Colonic mucosa (tissue), 4 donors: ENCODE measurements at regions not wholly inside any gene's neighbourhood (a gene's known extent, or its start where the extent isn't known, plus 50 kb on each side); places are given as distances from the start of the nearest gene placed in this dataset.

Experiments
- DNase-seq: peaks from one replicate; pipeline ENCODE4 v3.0.0-alpha.2; 2020
- H3K27ac ChIP-seq: fragments of 200-600 bp; one replicate; pipeline ENCODE4 v1.8.0; 2021
- H3K27me3 ChIP-seq: fragments of 200-600 bp; one replicate; pipeline ENCODE4 v1.8.0; 2021
- H3K36me3 ChIP-seq: fragments of 200-600 bp; one replicate; pipeline ENCODE4 v1.8.0; 2021
- H3K4me1 ChIP-seq: fragments of 200-600 bp; one replicate; pipeline ENCODE4 v1.8.0; 2021; ENCODE audit warnings: mild to moderate bottlenecking
- H3K4me3 ChIP-seq: fragments of 200-600 bp; one replicate; pipeline ENCODE4 v1.8.0; 2021
- H3K9ac ChIP-seq, 2 donors: one replicate each; pipeline ENCODE4 v1.7.0; 2013; ENCODE audit warnings: control low read depth in 2 of 2, low read depth in 2 of 2, low read length in 2 of 2
- H3K9me3 ChIP-seq: fragments of 200-600 bp; one replicate; pipeline ENCODE4 v1.8.0; 2021
- intact Hi-C: fragments of 100-400 bp; cut with DNase I; formaldehyde crosslinking; loops from one replicate; pipeline ENCODE4 v1.14.1; 2022
- TF ChIP-seq, protein P1 (sequence below): fragments of 200-600 bp; IDR thresholded peaks from one replicate; pipeline ENCODE4 v1.8.0; 2022; ENCODE audit warnings: antibody characterized with exemption, mild to moderate bottlenecking
- donor health status: healthy.
- donor health status: DM: no; HTN: no; CAD: no.
- donor health status: DM: no; HTN: no; CAD: no.

DNA sequence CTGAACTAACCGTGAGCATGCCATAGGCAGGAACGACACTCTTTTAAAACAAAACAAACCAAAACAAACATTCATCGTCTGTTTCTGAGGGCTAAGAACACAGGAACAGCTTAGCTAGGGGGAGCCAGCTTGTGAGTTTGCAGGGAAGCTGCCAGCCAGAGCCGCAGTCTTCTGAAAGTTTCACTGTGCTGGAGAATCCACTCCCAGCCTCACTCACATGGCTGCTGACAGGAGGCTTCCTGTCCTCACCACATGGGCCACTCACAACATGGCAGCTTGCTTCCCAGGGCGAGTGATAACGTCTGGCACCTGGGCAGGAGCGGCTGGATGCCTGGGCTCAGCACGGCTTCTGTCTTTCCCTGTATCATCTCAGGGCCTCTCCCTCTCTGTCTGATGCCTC is 275.2 kb downstream of the MSX2 start:
- DNase-seq = no peak
- no peak overlapping the region for H3K9ac ChIP-seq

DNA sequence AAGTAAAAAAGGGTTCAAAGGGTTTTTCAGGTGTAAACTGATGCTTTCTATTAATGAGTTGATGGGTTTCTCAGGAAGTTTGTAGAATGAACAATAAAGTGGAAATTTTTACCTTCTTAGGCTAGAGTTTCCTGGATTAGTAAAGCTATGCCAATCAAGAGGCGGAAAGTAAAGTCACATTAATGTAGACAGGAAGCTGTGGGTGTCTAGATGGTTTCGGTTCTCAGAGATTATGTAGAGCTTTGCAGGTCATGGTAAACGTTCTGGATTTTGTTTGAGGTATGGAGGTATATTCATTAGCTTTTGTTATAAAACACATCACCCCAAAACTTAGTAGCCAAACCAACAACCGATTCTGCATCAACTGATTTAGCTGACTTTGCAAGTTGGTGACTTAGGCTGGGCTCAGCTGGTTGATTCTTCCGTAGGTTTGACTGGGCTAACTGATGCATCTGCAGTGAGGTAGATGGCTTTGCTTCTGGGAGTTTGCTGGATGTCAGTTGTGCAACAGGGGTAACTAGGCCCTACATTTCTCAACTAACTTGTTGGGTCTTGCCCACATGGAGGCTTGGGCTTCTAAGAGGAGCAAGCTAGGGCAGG is 273.8 kb downstream of the MSX2 start:
- no peaks in the 10 kb centered on the region for H3K27me3 ChIP-seq
- intact Hi-C loops = no loop called here
- TF ChIP-seq, protein P1, sequence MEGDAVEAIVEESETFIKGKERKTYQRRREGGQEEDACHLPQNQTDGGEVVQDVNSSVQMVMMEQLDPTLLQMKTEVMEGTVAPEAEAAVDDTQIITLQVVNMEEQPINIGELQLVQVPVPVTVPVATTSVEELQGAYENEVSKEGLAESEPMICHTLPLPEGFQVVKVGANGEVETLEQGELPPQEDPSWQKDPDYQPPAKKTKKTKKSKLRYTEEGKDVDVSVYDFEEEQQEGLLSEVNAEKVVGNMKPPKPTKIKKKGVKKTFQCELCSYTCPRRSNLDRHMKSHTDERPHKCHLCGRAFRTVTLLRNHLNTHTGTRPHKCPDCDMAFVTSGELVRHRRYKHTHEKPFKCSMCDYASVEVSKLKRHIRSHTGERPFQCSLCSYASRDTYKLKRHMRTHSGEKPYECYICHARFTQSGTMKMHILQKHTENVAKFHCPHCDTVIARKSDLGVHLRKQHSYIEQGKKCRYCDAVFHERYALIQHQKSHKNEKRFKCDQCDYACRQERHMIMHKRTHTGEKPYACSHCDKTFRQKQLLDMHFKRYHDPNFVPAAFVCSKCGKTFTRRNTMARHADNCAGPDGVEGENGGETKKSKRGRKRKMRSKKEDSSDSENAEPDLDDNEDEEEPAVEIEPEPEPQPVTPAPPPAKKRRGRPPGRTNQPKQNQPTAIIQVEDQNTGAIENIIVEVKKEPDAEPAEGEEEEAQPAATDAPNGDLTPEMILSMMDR = no peak
- no peak overlapping the region for H3K27ac ChIP-seq
- no peaks in the 10 kb centered on the region for H3K9me3 ChIP-seq
- H3K36me3 ChIP-seq = no peaks in the 10 kb centered on the region
- DNase-seq = no peak
- H3K9ac ChIP-seq = no peak overlapping the region
- H3K4me1 ChIP-seq = no peaks in the 10 kb centered on the region
- no peak overlapping the region for H3K4me3 ChIP-seq

More for the DNA sequence above, 275.2 kb downstream of the MSX2 start:
- TF ChIP-seq, protein P1 = no peak
- Histone ChIP-seq H3K4me1 (no peaks in the 10 kb centered on the region), H3K27me3 (no peaks in the 10 kb centered on the region), H3K9me3 (no peaks in the 10 kb centered on the region), H3K36me3 (no peaks in the 10 kb centered on the region), H3K4me3 (no peak overlapping the region), H3K27ac (no peak overlapping the region)
- intact Hi-C loops = no loop called here

DNA sequence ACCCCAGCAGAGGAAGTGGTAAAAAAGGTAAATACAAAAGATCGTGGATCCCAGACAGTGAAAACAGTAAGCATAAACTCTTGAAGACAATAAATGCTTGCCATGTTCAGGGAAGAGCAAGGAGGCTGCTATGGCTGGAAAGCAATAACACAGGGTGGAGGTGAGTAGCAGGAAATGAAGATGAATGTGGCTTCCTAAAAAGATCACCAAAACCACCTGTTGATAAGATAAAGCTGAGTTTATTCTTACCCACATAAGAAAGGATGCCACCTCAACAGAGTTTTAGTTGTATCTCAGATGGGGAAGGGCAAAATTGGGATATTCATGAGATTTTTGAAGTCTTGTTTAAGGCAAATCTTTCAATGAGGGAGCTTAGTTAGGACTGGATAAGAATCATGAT is 273.3 kb downstream of the MSX2 start:
- intact Hi-C loops = no loop called here
- no peak overlapping the region for H3K4me3 ChIP-seq
- no peaks in the 10 kb centered on the region for H3K9me3 ChIP-seq
- no peak overlapping the region for H3K27ac ChIP-seq
- no peaks in the 10 kb centered on the region for H3K4me1 ChIP-seq
- DNase-seq = no peak
- no peaks in the 10 kb centered on the region for H3K36me3 ChIP-seq
- TF ChIP-seq, protein P1 = no peak
- no peaks in the 10 kb centered on the region for H3K27me3 ChIP-seq
- no peak overlapping the region for H3K9ac ChIP-seq

DNA sequence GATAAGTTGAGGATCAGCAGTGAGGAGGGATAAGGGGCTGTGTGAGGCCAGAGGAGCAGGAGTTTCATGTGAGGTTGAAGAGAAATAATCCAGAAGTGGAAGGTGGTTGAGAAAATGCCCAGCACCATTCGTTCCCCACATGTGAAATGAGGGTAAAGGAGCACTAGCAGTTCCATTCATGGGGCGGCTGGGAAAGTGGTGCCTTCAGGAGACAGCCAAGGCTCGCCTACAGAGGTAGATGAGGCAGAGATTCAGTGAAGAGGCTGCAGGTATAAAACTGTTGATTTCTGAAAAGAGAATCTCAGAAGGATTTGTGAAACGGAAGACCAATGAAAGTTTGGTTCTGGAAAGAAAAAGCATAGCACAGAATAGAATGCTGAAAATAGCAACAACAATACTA is 272.6 kb downstream of the MSX2 start:
- Histone ChIP-seq H3K4me1 (no peaks in the 10 kb centered on the region), H3K27ac (no peak overlapping the region), H3K9me3 (no peaks in the 10 kb centered on the region), H3K9ac (no peak overlapping the region), H3K4me3 (no peak overlapping the region), H3K36me3 (no peaks in the 10 kb centered on the region), H3K27me3 (no peaks in the 10 kb centered on the region)
- TF ChIP-seq, protein P1 = no peak
- intact Hi-C loops = no loop called here
- no peak for DNase-seq

DNA sequence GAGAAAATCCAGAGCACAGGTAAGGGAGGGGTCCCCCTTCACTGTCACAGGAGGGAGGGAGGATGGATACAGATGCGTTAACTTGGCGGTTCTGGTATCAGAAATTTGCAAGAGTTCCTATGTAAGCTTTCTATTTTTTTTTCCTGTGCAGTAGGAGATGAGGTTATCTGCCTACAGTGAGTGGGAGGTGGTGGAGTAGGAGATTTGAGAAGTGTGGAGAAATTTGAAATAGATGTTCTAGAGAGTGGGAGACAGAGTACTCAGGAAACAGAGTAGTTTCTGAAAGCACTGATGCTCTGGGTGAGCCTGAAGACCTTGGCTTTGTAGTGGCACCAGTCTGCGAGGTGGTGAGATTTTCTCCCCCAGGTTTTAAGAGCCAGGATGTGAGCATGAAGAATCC is 271.4 kb downstream of the MSX2 start:
- H3K27me3 ChIP-seq = no peaks in the 10 kb centered on the region
- H3K27ac ChIP-seq = no peak overlapping the region
- H3K9ac ChIP-seq = no peak overlapping the region
- no peak overlapping the region for H3K4me3 ChIP-seq
- TF ChIP-seq, protein P1 = no peak
- no peak for DNase-seq
- no peaks in the 10 kb centered on the region for H3K9me3 ChIP-seq
- no peaks in the 10 kb centered on the region for H3K36me3 ChIP-seq
- intact Hi-C loops = no loop called here
- H3K4me1 ChIP-seq = no peaks in the 10 kb centered on the region
